IMR-90 (cell line): ENCODE measurements at regions not wholly inside any gene's neighbourhood (a gene's known extent, or its start where the extent isn't known, plus 50 kb on each side); places are given as distances from the start of the nearest gene placed in this dataset.

Experiments used
- ATAC-seq: fragments of 200-7000 bp; cut with Tn5 transposase; 2 replicates; pipeline ENCODE4 v1.9.1; 2020; ENCODE audit warnings: low read depth, mild to moderate bottlenecking, moderate library complexity
- BruUV-seq: library from RNA; stranded (reverse); fragments of 400-500 nt; replicated peaks from 2 replicates; lab custom pipeline; 2021; lab: Mats Ljungman, UMichigan
- CTCF ChIA-PET: fragments of 300-600 bp; formaldehyde crosslinking; extraction: SDS; loops from one replicate; lab custom pipeline; 2021; ENCODE audit warnings: antibody characterized with exemption; lab: Yijun Ruan, JAX
- POLR2A ChIA-PET: fragments of 300-600 bp; sonication (Branson Sonifier 250); formaldehyde crosslinking; loops from one replicate; lab custom pipeline; 2022; ENCODE audit warnings: antibody characterized with exemption; ENCODE audit not compliant: unreplicated experiment; lab: Charles Lee
- DNase-seq: peaks from one replicate; pipeline ENCODE4 v3.0.0; 2013
- H2AFZ ChIP-seq: replicated peaks from 2 replicates; pipeline ENCODE3; 2013; ENCODE audit warnings: low read length, mild to moderate bottlenecking; ENCODE audit not compliant: poor library complexity
- H2AK5ac ChIP-seq: 2 replicates; pipeline ENCODE4 v1.6.1; 2013; ENCODE audit warnings: low read depth, low read length, inconsistent platforms
- H2AK9ac ChIP-seq: replicated peaks from 2 replicates; pipeline ENCODE3; 2013; ENCODE audit warnings: mild to moderate bottlenecking, low read depth, low read length, moderate library complexity; ENCODE audit not compliant: poor library complexity
- H2BK120ac ChIP-seq: 2 replicates; pipeline ENCODE4 v1.6.1; 2013; ENCODE audit warnings: low read depth, low read length, inconsistent platforms
- H2BK15ac ChIP-seq: 3 replicates; pipeline ENCODE4 v1.6.1; 2013; ENCODE audit warnings: low read depth, low read length, inconsistent platforms
- H2BK20ac ChIP-seq: 2 replicates; pipeline ENCODE4 v1.6.1; 2013; ENCODE audit warnings: low read depth, mild to moderate bottlenecking, inconsistent platforms, low read length, moderate library complexity
- H2BK5ac ChIP-seq: 2 replicates; pipeline ENCODE4 v1.6.1; 2013; ENCODE audit warnings: mild to moderate bottlenecking, low read depth, low read length, inconsistent platforms; ENCODE audit not compliant: poor library complexity, severe bottlenecking
- H3K14ac ChIP-seq: replicated peaks from 2 replicates; pipeline ENCODE4 v1.6.1; 2013; ENCODE audit warnings: low read depth, low read length, inconsistent platforms
- H3K18ac ChIP-seq: 2 replicates; pipeline ENCODE4 v1.6.1; 2013; ENCODE audit warnings: low read depth, low read length, control low read depth
- H3K23ac ChIP-seq: 2 replicates; pipeline ENCODE4 v1.6.1; 2013; ENCODE audit warnings: low read depth, low read length, inconsistent platforms
- H3K27ac ChIP-seq: 2 replicates; pipeline ENCODE4 v1.5.1; 2013; ENCODE audit warnings: mild to moderate bottlenecking, control low read depth, low read length; ENCODE audit not compliant: insufficient read depth
- H3K27me3 ChIP-seq: 2 replicates; pipeline ENCODE4 v1.6.1; 2013; ENCODE audit warnings: low read length; ENCODE audit not compliant: control insufficient read depth, insufficient read depth
- H3K36me3 ChIP-seq: 2 replicates; pipeline ENCODE4 v1.6.1; 2013; ENCODE audit warnings: low read length, mixed read lengths; ENCODE audit not compliant: control insufficient read depth, insufficient read depth
- H3K4ac ChIP-seq: 2 replicates; pipeline ENCODE4 v1.6.1; 2013; ENCODE audit warnings: low read depth, low read length, inconsistent platforms
- H3K4me1 ChIP-seq: 2 replicates; pipeline ENCODE4 v1.6.1; 2013; ENCODE audit warnings: low read length, mixed read lengths; ENCODE audit not compliant: control insufficient read depth, insufficient read depth
- H3K4me2 ChIP-seq: 2 replicates; pipeline ENCODE4 v1.6.1; 2013; ENCODE audit warnings: low read depth, mild to moderate bottlenecking, control low read depth, low read length, moderate library complexity
- H3K4me3 ChIP-seq: 2 replicates; pipeline ENCODE4 v1.5.1; 2013; ENCODE audit warnings: low read depth, mild to moderate bottlenecking, control low read depth, low read length, moderate library complexity; ENCODE audit not compliant: insufficient read depth
- H3K56ac ChIP-seq: 2 replicates; pipeline ENCODE4 v1.6.1; 2013; ENCODE audit warnings: low read length, inconsistent platforms; ENCODE audit not compliant: insufficient read depth; ENCODE audit errors: extremely low read depth
- H3K79me1 ChIP-seq, 2 experiments: 2 replicates each; pipeline ENCODE4 v1.6.1; 2013; ENCODE audit warnings: low read length in 2 of 2, inconsistent platforms in 1 of 2, low read depth in 1 of 2
- H3K9ac ChIP-seq: 2 replicates; pipeline ENCODE4 v1.6.1; 2013; ENCODE audit warnings: low read depth, low read length, control low read depth
- H3K9me1 ChIP-seq: 2 replicates; pipeline ENCODE4 v1.6.1; 2013; ENCODE audit warnings: low read length, inconsistent platforms; ENCODE audit not compliant: insufficient read depth
- H3K9me3 ChIP-seq: 2 replicates; pipeline ENCODE4 v1.6.1; 2013; ENCODE audit warnings: low read length; ENCODE audit not compliant: control insufficient read depth, insufficient read depth
- H4K20me1 ChIP-seq: 2 replicates; pipeline ENCODE4 v1.6.1; 2013; ENCODE audit warnings: low read length, inconsistent platforms; ENCODE audit not compliant: insufficient read depth
- H4K5ac ChIP-seq: 2 replicates; pipeline ENCODE4 v1.6.1; 2013; ENCODE audit warnings: mild to moderate bottlenecking, low read depth, low read length, control low read depth
- H4K8ac ChIP-seq, 2 experiments: 2 replicates each; pipeline ENCODE4 v1.6.1; 2013; ENCODE audit warnings: low read depth in 2 of 2, low read length in 2 of 2, control low read depth in 1 of 2, inconsistent platforms in 1 of 2
- H4K91ac ChIP-seq: 2 replicates; pipeline ENCODE4 v1.6.1; 2013; ENCODE audit warnings: low read depth, low read length, inconsistent platforms; ENCODE audit not compliant: insufficient read depth
- BHLHE40 ChIP-seq: fragments of 150-350 bp; IDR thresholded peaks from 2 replicates; pipeline ENCODE4 v1.6.1; 2016; ENCODE audit warnings: mild to moderate bottlenecking, low read depth, low read length
- CEBPB ChIP-seq: IDR thresholded peaks from 2 replicates; pipeline ENCODE4 v1.6.1; 2012; ENCODE audit warnings: low read depth, low read length, improper control_type of control experiment
- CHD1 ChIP-seq: IDR thresholded peaks from 2 replicates; pipeline ENCODE4 v1.6.1; 2012; ENCODE audit warnings: low read depth, low read length, improper control_type of control experiment
- CTCF ChIP-seq: conservative IDR thresholded peaks from 2 replicates; pipeline ENCODE4 v1.5.1; 2012; ENCODE audit warnings: mild to moderate bottlenecking, low read depth, low read length, improper control_type of control experiment
- ELK1 ChIP-seq: fragments of 150-350 bp; IDR thresholded peaks from 2 replicates; pipeline ENCODE4 v1.6.1; 2016; ENCODE audit warnings: low read depth, mild to moderate bottlenecking, low read length, moderate library complexity, borderline replicate concordance
- FOS ChIP-seq: fragments of 150-350 bp; IDR thresholded peaks from 2 replicates; pipeline ENCODE4 v1.6.1; 2016; ENCODE audit warnings: low read depth, low read length
- MAFK ChIP-seq: IDR thresholded peaks from 2 replicates; pipeline ENCODE4 v1.6.1; 2012; ENCODE audit warnings: low read depth, low read length, improper control_type of control experiment
- MAZ ChIP-seq: IDR thresholded peaks from 2 replicates; pipeline ENCODE4 v1.6.1; 2012; ENCODE audit warnings: low read depth, mild to moderate bottlenecking, low read length, improper control_type of control experiment, moderate library complexity, borderline replicate concordance
- MXI1 ChIP-seq: IDR thresholded peaks from 2 replicates; pipeline ENCODE4 v1.6.1; 2012; ENCODE audit warnings: low read depth, mild to moderate bottlenecking, low read length, moderate library complexity, borderline replicate concordance
- NFE2L2 ChIP-seq: fragments of 150-350 bp; IDR thresholded peaks from 2 replicates; pipeline ENCODE4 v1.6.1; 2016; ENCODE audit warnings: low read depth, mild to moderate bottlenecking, low read length
- POLR2A ChIP-seq: IDR thresholded peaks from 2 replicates; pipeline ENCODE4 v1.6.1; 2012; ENCODE audit warnings: mild to moderate bottlenecking, low read depth, low read length
- RAD21 ChIP-seq: IDR thresholded peaks from 2 replicates; pipeline ENCODE4 v1.6.1; 2012; ENCODE audit warnings: low read length, improper control_type of control experiment
- RCOR1 ChIP-seq: IDR thresholded peaks from 2 replicates; pipeline ENCODE4 v1.6.1; 2012; ENCODE audit warnings: mild to moderate bottlenecking, low read length, improper control_type of control experiment; ENCODE audit not compliant: insufficient replicate concordance
- RFX5 ChIP-seq: IDR thresholded peaks from 2 replicates; pipeline ENCODE4 v1.8.0; 2012; ENCODE audit warnings: low read depth, mild to moderate bottlenecking, low read length, moderate library complexity
- SMC3 ChIP-seq: fragments of 150-350 bp; IDR thresholded peaks from 2 replicates; pipeline ENCODE4 v1.6.1; 2016; ENCODE audit warnings: low read depth, mild to moderate bottlenecking, antibody characterized with exemption, low read length, moderate library complexity
- USF2 ChIP-seq: fragments of 150-350 bp; IDR thresholded peaks from 2 replicates; pipeline ENCODE4 v1.6.1; 2017; ENCODE audit warnings: mild to moderate bottlenecking, antibody characterized with exemption, low read length, low read depth
- WGBS, 2 experiments: methylation state at CpG; one replicate each; pipeline versions ENCODE4 v1.1.5 to v1.1.7; 2013; ENCODE audit warnings: missing lambda C conversion rate in 2 of 2; ENCODE audit not compliant: insufficient read length in 1 of 2; ENCODE audit errors: extremely low coverage in 2 of 2; 5-methylcytosine and 5-hydroxymethylcytosine counted together
- dilution Hi-C: fragments of 300-500 bp; cut with HindIII; formaldehyde crosslinking; loops from one replicate; pipeline ENCODE4 v1.14.3; 2018; ENCODE audit warnings: low sequenced_read_pairs; ENCODE audit not compliant: unreplicated experiment
- in situ Hi-C: fragments of 300-500 bp; cut with MboI; formaldehyde crosslinking; loops from 3 replicates; pipeline ENCODE4 v1.14.3; 2019; ENCODE audit warnings: low sequenced_read_pairs, inconsistent platforms, mixed read lengths
- intact Hi-C: fragments of 100-400 bp; cut with micrococcal nuclease; formaldehyde crosslinking; loops from 2 replicates; pipeline ENCODE4 v1.10.0; 2022

- Histone ChIP-seq H3K56ac (no peak overlapping the region), H3K14ac (no peak overlapping the region), H3K4me2 (no peak overlapping the region), H2AK9ac (no peak overlapping the region), H2BK20ac (no peak overlapping the region), H4K8ac (no peak overlapping the region), H3K9me1 (no peaks in the 10 kb centered on the region), H3K4me1 (no peaks in the 10 kb centered on the region), H2BK120ac (no peak overlapping the region), H2BK5ac (no peak overlapping the region), H3K27ac (no peak overlapping the region), H3K36me3 (no peaks in the 10 kb centered on the region), H4K5ac (no peak overlapping the region), H2AK5ac (no peak overlapping the region), H3K4ac (no peak overlapping the region), H3K27me3 (no peaks in the 10 kb centered on the region), H4K91ac (no peak overlapping the region), H3K18ac (no peak overlapping the region), H2BK15ac (no peak overlapping the region), H2AFZ (peak overlapping the region; percentile 43), H3K4me3 (no peak overlapping the region), H3K23ac (no peak overlapping the region), H3K79me1 (no peaks in the 10 kb centered on the region), H3K9me3 (no peaks in the 10 kb centered on the region), H4K20me1 (no peaks in the 10 kb centered on the region), H3K9ac (no peak overlapping the region)
- no peak for TF ChIP-seq MAFK
- TF ChIP-seq SMC3: no peak
- TF ChIP-seq NFE2L2: no peak
- TF ChIP-seq USF2: no peak
- no peak for TF ChIP-seq MXI1
- TF ChIP-seq POLR2A: no peak
- TF ChIP-seq BHLHE40: no peak
- TF ChIP-seq RFX5: no peak
- TF ChIP-seq RCOR1: no peak
- TF ChIP-seq FOS: no peak
- no peak for TF ChIP-seq MAZ
- no peak for TF ChIP-seq RAD21
- no peak for TF ChIP-seq CEBPB
- TF ChIP-seq CHD1: no peak
- TF ChIP-seq CTCF: no peak
- no peak for TF ChIP-seq ELK1
- dilution Hi-C loops: no loop called here
- WGBS, 2 experiments: 57% methylated on average over 5 of the region's 9 CpGs; no CpG with 5 or more reads in 1 of the 2 experiments
- no peak for DNase-seq
- CTCF ChIA-PET: no interaction called here
- intact Hi-C loops: no loop called here
- ATAC-seq: no peak
- in situ Hi-C loops: loop anchor here (10.0 to 25.0 kb wide), 2 partner anchors 1697 to 1794 kb away; no protein-coding TSS in a partner anchor
- no TSS peak for BruUV-seq
- POLR2A ChIA-PET: no interaction called here
Observed at GRCh38 chr2:129859175-129859574, 120.3 kb upstream of the RAB6C start.
